Loucy (cell line): ENCODE measurements at regions not wholly inside any gene's neighbourhood (a gene's known extent, or its start where the extent isn't known, plus 50 kb on each side); places are given as distances from the start of the nearest gene placed in this dataset.

ENCODE experiments used
- H2AFZ ChIP-seq: fragments of 200-600 bp; sonication (generic); 2 replicates; pipeline ENCODE4 v1.6.0; 2016; ENCODE audit warnings: antibody characterized with exemption, mild to moderate bottlenecking, low read length, moderate library complexity
- H3F3A ChIP-seq: fragments of 200-600 bp; 2 replicates; pipeline ENCODE4 v1.6.0; 2016; ENCODE audit warnings: antibody characterized with exemption, low read depth, mild to moderate bottlenecking
- H3K27me3 ChIP-seq: fragments of 200-600 bp; sonication (generic); 2 replicates; pipeline ENCODE4 v1.6.1; 2014; ENCODE audit warnings: low read length, mild to moderate bottlenecking; ENCODE audit not compliant: insufficient read depth, poor library complexity, severe bottlenecking
- H3K36me3 ChIP-seq: fragments of 200-600 bp; sonication (generic); 2 replicates; pipeline ENCODE4 v1.6.1; 2016; ENCODE audit warnings: low read length; ENCODE audit not compliant: insufficient read depth
- H3K4me1 ChIP-seq: fragments of 200-600 bp; sonication (generic); 2 replicates; pipeline ENCODE4 v1.5.1; 2014; ENCODE audit warnings: low read length, mild to moderate bottlenecking; ENCODE audit not compliant: insufficient read depth, poor library complexity, severe bottlenecking
- H3K4me2 ChIP-seq: fragments of 200-600 bp; sonication (generic); 2 replicates; pipeline ENCODE4 v1.6.0; 2014; ENCODE audit warnings: antibody characterized with exemption, low read length, low read depth, mild to moderate bottlenecking; ENCODE audit not compliant: poor library complexity, severe bottlenecking
- H3K4me3 ChIP-seq: fragments of 200-600 bp; sonication (generic); 2 replicates; pipeline ENCODE4 v1.5.1; 2014; ENCODE audit warnings: low read length, mild to moderate bottlenecking, mixed read lengths; ENCODE audit not compliant: poor library complexity, severe bottlenecking
- H3K79me2 ChIP-seq: fragments of 200-600 bp; sonication (generic); 2 replicates; pipeline ENCODE4 v1.6.1; 2014; ENCODE audit warnings: low read length; ENCODE audit not compliant: insufficient read depth
- H3K9ac ChIP-seq: fragments of 200-600 bp; sonication (generic); 2 replicates; pipeline ENCODE4 v1.6.0; 2014; ENCODE audit warnings: mild to moderate bottlenecking, low read depth, low read length, moderate library complexity; ENCODE audit not compliant: poor library complexity, severe bottlenecking
- H3K9me2 ChIP-seq: fragments of 200-600 bp; sonication (generic); replicated peaks from 2 replicates; pipeline ENCODE4 v1.6.1; 2016; ENCODE audit warnings: low read depth, low read length, mixed read lengths
- H3K9me3 ChIP-seq: fragments of 200-600 bp; sonication (generic); 2 replicates; pipeline ENCODE4 v1.6.1; 2014; ENCODE audit warnings: mild to moderate bottlenecking, antibody characterized with exemption, low read length, low read depth; ENCODE audit not compliant: insufficient read depth
- H4K20me1 ChIP-seq: fragments of 200-600 bp; sonication (generic); 2 replicates; pipeline ENCODE4 v1.6.0; 2014; ENCODE audit warnings: antibody characterized with exemption, low read length, mild to moderate bottlenecking; ENCODE audit not compliant: insufficient read depth, poor library complexity, severe bottlenecking
- CTCF ChIP-seq: fragments of 200-600 bp; sonication (generic); conservative IDR thresholded peaks from 2 replicates; pipeline ENCODE4 v1.5.1; 2014; ENCODE audit warnings: mild to moderate bottlenecking, antibody characterized with exemption, low read length
- EZH2phosphoT487 ChIP-seq: fragments of 200-600 bp; IDR thresholded peaks from 2 replicates; pipeline ENCODE4 v1.6.1; 2018; ENCODE audit warnings: antibody characterized with exemption, mild to moderate bottlenecking, moderate library complexity, borderline replicate concordance

- Histone ChIP-seq H2AFZ (no peak overlapping the region), H3K27me3 (no peaks in the 10 kb centered on the region), H3F3A (no peaks in the 10 kb centered on the region), H3K9me3 (no peaks in the 10 kb centered on the region), H3K4me3 (no peak overlapping the region), H3K79me2 (no peaks in the 10 kb centered on the region), H3K36me3 (no peaks in the 10 kb centered on the region), H4K20me1 (no peaks in the 10 kb centered on the region), H3K4me2 (no peak overlapping the region), H3K4me1 (no peaks in the 10 kb centered on the region), H3K9ac (no peak overlapping the region), H3K9me2 (no peaks in the 10 kb centered on the region)
- TF ChIP-seq CTCF (no peak), EZH2phosphoT487 (no peak)
These were observed 50.7 kb upstream of the RPL38 start for GRCh38 chr17:74152591-74153455.

GRCh38 chr17:74153456-74153810, 50.0 kb upstream of the RPL38 start:
- no peaks in the 10 kb centered on the region for H3K9me3 ChIP-seq
- H3K9ac ChIP-seq = no peak overlapping the region
- no peak for TF ChIP-seq CTCF
- no peak for TF ChIP-seq EZH2phosphoT487
- no peak overlapping the region for H2AFZ ChIP-seq
- no peaks in the 10 kb centered on the region for H3K27me3 ChIP-seq
- H3K79me2 ChIP-seq = no peaks in the 10 kb centered on the region
- no peaks in the 10 kb centered on the region for H3K9me2 ChIP-seq
- no peaks in the 10 kb centered on the region for H4K20me1 ChIP-seq
- H3F3A ChIP-seq = no peaks in the 10 kb centered on the region
- H3K36me3 ChIP-seq = no peaks in the 10 kb centered on the region
- H3K4me2 ChIP-seq = no peak overlapping the region
- H3K4me1 ChIP-seq = no peaks in the 10 kb centered on the region
- no peak overlapping the region for H3K4me3 ChIP-seq
